Colonic mucosa (tissue), 4 donors: ENCODE measurements at regions not wholly inside any gene's neighbourhood (a gene's known extent, or its start where the extent isn't known, plus 50 kb on each side); places are given as distances from the start of the nearest gene placed in this dataset.

Experiments
- DNase-seq: peaks from one replicate; pipeline ENCODE4 v3.0.0-alpha.2; 2020
- H3K27ac ChIP-seq: fragments of 200-600 bp; one replicate; pipeline ENCODE4 v1.8.0; 2021
- H3K27me3 ChIP-seq: fragments of 200-600 bp; one replicate; pipeline ENCODE4 v1.8.0; 2021
- H3K36me3 ChIP-seq: fragments of 200-600 bp; one replicate; pipeline ENCODE4 v1.8.0; 2021
- H3K4me1 ChIP-seq: fragments of 200-600 bp; one replicate; pipeline ENCODE4 v1.8.0; 2021; ENCODE audit warnings: mild to moderate bottlenecking
- H3K4me3 ChIP-seq: fragments of 200-600 bp; one replicate; pipeline ENCODE4 v1.8.0; 2021
- H3K9ac ChIP-seq, 2 donors: one replicate each; pipeline ENCODE4 v1.7.0; 2013; ENCODE audit warnings: control low read depth in 2 of 2, low read depth in 2 of 2, low read length in 2 of 2
- H3K9me3 ChIP-seq: fragments of 200-600 bp; one replicate; pipeline ENCODE4 v1.8.0; 2021
- CTCF ChIP-seq: fragments of 200-600 bp; IDR thresholded peaks from one replicate; pipeline ENCODE4 v1.8.0; 2022; ENCODE audit warnings: antibody characterized with exemption, mild to moderate bottlenecking
- intact Hi-C: fragments of 100-400 bp; cut with DNase I; formaldehyde crosslinking; loops from one replicate; pipeline ENCODE4 v1.14.1; 2022
- donor health status: healthy.
- donor health status: DM: no; HTN: no; CAD: no.
- donor health status: DM: no; HTN: no; CAD: no.

GRCh38 chr3:27907148-27907547 lies 185.0 kb upstream of the EOMES start:
- Histone ChIP-seq H3K27me3 (no peaks in the 10 kb centered on the region), H3K9ac (no peak overlapping the region), H3K4me3 (no peak overlapping the region), H3K36me3 (no peaks in the 10 kb centered on the region), H3K4me1 (no peaks in the 10 kb centered on the region), H3K9me3 (no peaks in the 10 kb centered on the region), H3K27ac (no peak overlapping the region)
- intact Hi-C loops = no loop called here
- TF ChIP-seq CTCF = no peak
- no peak for DNase-seq

- no peaks in the 10 kb centered on the region for H3K4me1 ChIP-seq
- H3K9ac ChIP-seq = no peak overlapping the region
- intact Hi-C loops = no loop called here
- H3K27ac ChIP-seq = no peak overlapping the region
- no peaks in the 10 kb centered on the region for H3K9me3 ChIP-seq
- DNase-seq = no peak
- H3K27me3 ChIP-seq = no peaks in the 10 kb centered on the region
- H3K36me3 ChIP-seq = no peaks in the 10 kb centered on the region
- no peak for TF ChIP-seq CTCF
- no peak overlapping the region for H3K4me3 ChIP-seq
Observed at GRCh38 chr3:27907929-27908328, 185.8 kb upstream of the EOMES start.

- intact Hi-C loops = loop anchor here (10.0 kb wide), 1 partner anchor 374 kb away; no protein-coding TSS in a partner anchor
- Histone ChIP-seq H3K27ac (no peak overlapping the region), H3K9ac (no peak overlapping the region), H3K27me3 (no peaks in the 10 kb centered on the region), H3K36me3 (no peaks in the 10 kb centered on the region), H3K4me1 (no peaks in the 10 kb centered on the region), H3K9me3 (no peaks in the 10 kb centered on the region), H3K4me3 (no peak overlapping the region)
- DNase-seq = no peak
- no peak for TF ChIP-seq CTCF
Observed at GRCh38 chr3:27910456-27910855, 188.3 kb upstream of the EOMES start.

- intact Hi-C loops = loop anchor here (10.0 kb wide), 1 partner anchor 371 kb away; no protein-coding TSS in a partner anchor
- TF ChIP-seq CTCF = no peak
- no peak for DNase-seq
Observed at GRCh38 chr3:27914199-27914598, 192.1 kb upstream of the EOMES start.

GRCh38 chr3:27923349-27924068 lies 201.4 kb upstream of the EOMES start:
- Histone ChIP-seq H3K36me3 (no peaks in the 10 kb centered on the region), H3K27ac (no peak overlapping the region), H3K9ac (no peak overlapping the region), H3K9me3 (no peaks in the 10 kb centered on the region), H3K27me3 (no peaks in the 10 kb centered on the region), H3K4me1 (no peaks in the 10 kb centered on the region), H3K4me3 (no peak overlapping the region)
- no peak for TF ChIP-seq CTCF
- DNase-seq = no peak
- intact Hi-C loops = no loop called here

More at GRCh38 chr3:27914199-27914598, 192.1 kb upstream of the EOMES start:
- Histone ChIP-seq H3K36me3 (no peaks in the 10 kb centered on the region), H3K9me3 (no peaks in the 10 kb centered on the region), H3K4me1 (no peaks in the 10 kb centered on the region), H3K27me3 (no peaks in the 10 kb centered on the region), H3K9ac (no peak overlapping the region), H3K4me3 (no peak overlapping the region), H3K27ac (no peak overlapping the region)
